HG03520 (cell line): ENCODE measurements at regions not wholly inside any gene's neighbourhood (a gene's known extent, or its start where the extent isn't known, plus 50 kb on each side); places are given as distances from the start of the nearest gene placed in this dataset.
"Not testable (repeated sequence)": the region's sequence is repeated elsewhere in the genome, so short reads cannot be mapped to it uniquely, and the experiment has no call there.

Source experiments
- ATAC-seq: cut with Tn5 transposase; IDR thresholded peaks from one replicate; pipeline ENCODE4 v1.9.1; 2021; ENCODE audit warnings: mild to moderate bottlenecking, moderate library complexity; ENCODE audit not compliant: unreplicated experiment

- no peak for ATAC-seq
Observed at GRCh38 chr18:28511413-28511821, 334.5 kb upstream of the CDH2 start.

- ATAC-seq: no peak
Observed at GRCh38 chr18:28510210-28510609, 333.3 kb upstream of the CDH2 start.

GRCh38 chr18:28504066-28504465 lies 327.1 kb upstream of the CDH2 start:
- ATAC-seq: no peak

GRCh38 chr18:28494151-28494550 lies 317.2 kb upstream of the CDH2 start:
- ATAC-seq: no peak

- ATAC-seq: no peak
Observed at GRCh38 chr18:28485918-28486317, 309.0 kb upstream of the CDH2 start.

GRCh38 chr18:28485210-28485801 lies 308.4 kb upstream of the CDH2 start:
- ATAC-seq: no peak

- ATAC-seq: no peak
Observed at GRCh38 chr18:28478531-28478930, 301.6 kb upstream of the CDH2 start.

- no peak for ATAC-seq
Observed at GRCh38 chr18:28476302-28476701, 299.4 kb upstream of the CDH2 start.

GRCh38 chr18:28469946-28470345 lies 293.0 kb upstream of the CDH2 start:
- ATAC-seq: no peak

- no peak for ATAC-seq
Observed at GRCh38 chr18:28468901-28469300, 292.0 kb upstream of the CDH2 start.

- ATAC-seq: no peak
Observed at GRCh38 chr18:28466204-28466603, 289.3 kb upstream of the CDH2 start.

- ATAC-seq: no peak
Observed at GRCh38 chr18:28459587-28459986, 282.7 kb upstream of the CDH2 start.

- ATAC-seq: no peak
Observed at GRCh38 chr18:28458751-28459150, 281.8 kb upstream of the CDH2 start.

- ATAC-seq: no peak
Observed at GRCh38 chr18:28457784-28458183, 280.9 kb upstream of the CDH2 start.

- no peak for ATAC-seq
Observed at GRCh38 chr18:28455971-28456370, 279.0 kb upstream of the CDH2 start.

- no peak for ATAC-seq
Observed at GRCh38 chr18:28439870-28440269, 262.9 kb upstream of the CDH2 start.

- ATAC-seq: no peak
Observed at GRCh38 chr18:28438381-28438780, 261.5 kb upstream of the CDH2 start.

GRCh38 chr18:28432339-28432738 lies 255.4 kb upstream of the CDH2 start:
- ATAC-seq: no peak

GRCh38 chr18:28425886-28426285 lies 249.0 kb upstream of the CDH2 start:
- ATAC-seq: no peak

GRCh38 chr18:28422577-28422976 lies 245.6 kb upstream of the CDH2 start:
- no peak for ATAC-seq

GRCh38 chr18:28421950-28422349 lies 245.0 kb upstream of the CDH2 start:
- ATAC-seq: not testable (repeated sequence)

GRCh38 chr18:28412521-28412920 lies 235.6 kb upstream of the CDH2 start:
- no peak for ATAC-seq

- no peak for ATAC-seq
Observed at GRCh38 chr18:28411806-28412205, 234.9 kb upstream of the CDH2 start.
